ENCODE measurements at regions not wholly inside any gene's neighbourhood (a gene's known extent, or its start where the extent isn't known, plus 50 kb on each side); places are given as distances from the start of the nearest gene placed in this dataset.
A peak's percentile ranks its signal among the peaks of the same experiment; 100 is the strongest.

- Histone ChIP-seq H3K4me1 (no peaks in the 10 kb centered on the region), H3K4me3 (no peak overlapping the region), H3K27me3 (no peaks in the 10 kb centered on the region), H3K9me3 (no peaks in the 10 kb centered on the region), H3K36me3 (no peaks in the 10 kb centered on the region), H3K27ac (peak overlapping the region; percentile 15 to 49 (median 46))
- intact Hi-C loops (cut with DNase I; ENCODE audit: low total_unique reads) = no loop called here
- peak; percentile 18 to 65 for DNase-seq
- in situ Hi-C loops (cut with MboI; ENCODE audit: low sequenced_read_pairs in 4 of 4) = no loop called here
- ATAC-seq = peak; percentile 48 to 55
- TF ChIP-seq POLR2A (IDR thresholded peaks at IDR 0.05) (no peak), CTCF (IDR thresholded peaks at IDR 0.05 in 4 of 5, conservative IDR thresholded peaks at IDR 0.05 in 1 of 5) (no peak)
These were observed 159.5 kb downstream of the FGF18 start for GRCh38 chr5:171578829-171579491.

DNA sequence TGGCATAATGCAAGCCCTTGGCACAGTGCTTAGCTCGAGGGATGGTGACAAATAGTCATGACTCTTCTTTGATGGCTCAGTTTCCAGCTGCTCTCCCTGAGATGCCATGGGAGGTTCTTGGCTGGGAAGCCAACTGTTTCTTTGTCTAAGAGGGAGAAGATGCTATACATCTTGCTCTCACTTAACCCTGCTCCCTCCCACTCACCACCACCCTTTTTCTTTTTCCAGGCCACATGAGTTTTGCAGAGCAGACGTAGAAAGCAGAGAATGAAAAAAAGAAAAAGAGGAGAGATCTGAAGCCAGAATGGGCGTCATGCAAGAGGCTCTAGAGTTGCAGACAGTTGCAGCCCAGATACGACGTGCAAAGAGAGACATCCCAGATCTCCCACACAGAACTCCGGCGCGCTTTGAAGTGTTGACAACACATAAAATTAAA, 160.5 kb downstream of the FGF18 start:
- in situ Hi-C loops (cut with MboI; ENCODE audit: low sequenced_read_pairs in 4 of 4) (no loop called here), intact Hi-C loops (cut with DNase I; ENCODE audit: low total_unique reads) (no loop called here)
- H3K27me3 ChIP-seq = no peaks in the 10 kb centered on the region
- H3K27ac ChIP-seq = no peak overlapping the region
- no peaks in the 10 kb centered on the region for H3K9me3 ChIP-seq
- no peaks in the 10 kb centered on the region for H3K4me1 ChIP-seq
- DNase-seq = no peak
- no peak for ATAC-seq
- no peaks in the 10 kb centered on the region for H3K36me3 ChIP-seq
- TF ChIP-seq POLR2A (IDR thresholded peaks at IDR 0.05) (no peak), CTCF (IDR thresholded peaks at IDR 0.05 in 4 of 5, conservative IDR thresholded peaks at IDR 0.05 in 1 of 5) (no peak)
- H3K4me3 ChIP-seq = no peak overlapping the region

DNA sequence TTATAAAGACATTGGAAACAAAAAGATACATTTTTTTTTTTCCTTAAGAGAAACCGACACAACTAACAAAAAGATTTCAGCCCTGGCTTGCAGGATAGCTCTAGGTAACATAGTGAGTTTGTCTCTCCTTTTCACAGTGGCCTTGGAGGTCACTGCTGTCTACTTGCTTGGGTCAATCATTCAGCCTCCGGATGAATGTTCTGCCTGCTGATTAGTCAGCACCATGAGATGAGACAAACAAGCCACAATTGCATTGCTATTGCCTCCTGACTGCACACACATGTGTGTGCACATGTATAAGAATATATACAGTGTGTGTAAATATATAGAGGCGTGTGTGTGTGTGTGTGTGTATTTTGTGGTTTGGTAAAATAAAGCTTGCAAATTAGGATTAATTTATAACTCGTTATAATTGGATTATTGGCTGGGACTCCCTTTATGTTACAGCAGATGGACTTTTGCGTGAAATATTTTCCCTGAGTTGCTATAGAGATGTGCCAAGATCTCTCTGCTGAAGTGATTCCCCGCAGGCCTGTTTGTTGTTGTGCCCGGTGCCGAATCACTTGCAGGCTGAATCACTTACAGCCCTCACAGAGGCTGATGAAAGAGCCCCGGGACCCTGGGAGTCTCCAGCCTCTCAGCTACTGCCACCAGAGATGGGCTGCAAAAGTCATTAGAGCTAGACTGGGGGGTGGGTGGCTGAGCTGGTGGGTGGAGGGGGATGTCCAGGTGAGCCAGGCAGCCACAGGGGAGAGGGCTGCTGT, 161.2 kb downstream of the FGF18 start:
- ATAC-seq (no peak), DNase-seq (no peak)
- H3K4me3 ChIP-seq = no peak overlapping the region
- H3K27ac ChIP-seq = no peak overlapping the region
- intact Hi-C loops (cut with DNase I; ENCODE audit: low total_unique reads) = no loop called here
- in situ Hi-C loops (cut with MboI; ENCODE audit: low sequenced_read_pairs in 4 of 4) = no loop called here
- TF ChIP-seq POLR2A (IDR thresholded peaks at IDR 0.05) = no peak
- no peak for TF ChIP-seq CTCF (IDR thresholded peaks at IDR 0.05 in 4 of 5, conservative IDR thresholded peaks at IDR 0.05 in 1 of 5)
- no peaks in the 10 kb centered on the region for H3K4me1 ChIP-seq
- H3K27me3 ChIP-seq = no peaks in the 10 kb centered on the region
- no peaks in the 10 kb centered on the region for H3K36me3 ChIP-seq
- H3K9me3 ChIP-seq = no peaks in the 10 kb centered on the region

- no peaks in the 10 kb centered on the region for H3K36me3 ChIP-seq
- no peak for DNase-seq
- no peaks in the 10 kb centered on the region for H3K27me3 ChIP-seq
- intact Hi-C loops (cut with DNase I; ENCODE audit: low total_unique reads) = no loop called here
- H3K9me3 ChIP-seq = no peaks in the 10 kb centered on the region
- TF ChIP-seq POLR2A (IDR thresholded peaks at IDR 0.05) (no peak), CTCF (IDR thresholded peaks at IDR 0.05 in 4 of 5, conservative IDR thresholded peaks at IDR 0.05 in 1 of 5) (no peak)
- ATAC-seq = no peak
- in situ Hi-C loops (cut with MboI; ENCODE audit: low sequenced_read_pairs in 4 of 4) = no loop called here
- H3K4me1 ChIP-seq = no peaks in the 10 kb centered on the region
- no peak overlapping the region for H3K27ac ChIP-seq
- no peak overlapping the region for H3K4me3 ChIP-seq
These were observed 162.3 kb downstream of the FGF18 start for GRCh38 chr5:171581781-171582180.

Measured in gastrocnemius medialis (tissue), 4 donors.